Epithelial cell of esophagus (primary cell): ENCODE measurements at regions not wholly inside any gene's neighbourhood (a gene's known extent, or its start where the extent isn't known, plus 50 kb on each side); places are given as distances from the start of the nearest gene placed in this dataset.

Experiments
- DNase-seq: peaks from one replicate; pipeline ENCODE4 v3.0.0; 2010; ENCODE audit warnings: low read depth
- H3K4me3 ChIP-seq: 2 replicates; pipeline ENCODE4 v1.5.1; 2011; ENCODE audit warnings: mild to moderate bottlenecking, low read length, control low read depth
- CTCF ChIP-seq: IDR thresholded peaks from 2 replicates; pipeline ENCODE4 v1.5.1; 2011; ENCODE audit warnings: low read depth, mild to moderate bottlenecking, low read length, control low read depth, inconsistent platforms; ENCODE audit not compliant: insufficient read depth; ENCODE audit errors: missing control alignments

GRCh38 chr2:12855508-12855907 lies 138.8 kb downstream of the TRIB2 start:
- no peak overlapping the region for H3K4me3 ChIP-seq
- peak; percentile 14 for DNase-seq
- TF ChIP-seq CTCF = no peak

DNA sequence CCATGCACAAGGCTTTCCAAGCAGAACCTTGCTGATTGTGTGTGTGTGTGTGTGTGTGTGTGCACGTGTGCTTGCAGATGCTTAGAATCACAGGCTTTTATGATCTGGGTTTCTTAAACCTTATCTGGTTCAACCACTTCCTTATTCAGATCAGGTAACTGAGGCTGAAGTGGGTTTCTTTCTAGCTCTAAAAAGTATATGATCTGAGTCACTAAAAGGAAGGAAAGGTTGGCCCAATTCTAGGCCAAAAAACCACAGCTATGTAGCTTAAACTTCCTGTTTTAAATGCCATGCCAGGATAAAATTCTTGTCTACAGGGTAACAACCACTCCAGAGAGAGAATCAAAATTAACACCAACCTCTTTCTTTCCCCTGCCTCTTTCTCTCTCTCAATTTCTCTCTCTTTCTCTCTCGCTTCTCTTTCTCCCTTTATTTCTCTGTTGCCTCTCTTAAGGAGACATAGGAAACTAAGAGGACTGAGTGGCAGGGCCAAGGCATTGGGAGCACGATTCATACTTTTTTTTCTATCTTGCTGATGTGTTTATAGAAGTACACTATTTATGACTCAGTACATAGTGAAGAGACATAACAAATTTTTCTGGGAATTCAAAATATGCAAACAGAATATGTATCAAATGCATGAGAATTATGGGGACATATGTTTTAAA lies 140.3 kb downstream of the TRIB2 start:
- no peak overlapping the region for H3K4me3 ChIP-seq
- TF ChIP-seq CTCF = no peak
- DNase-seq = peak; percentile 60

- H3K4me3 ChIP-seq = no peak overlapping the region
- TF ChIP-seq CTCF = no peak
- peak; percentile 78 for DNase-seq
These were observed 141.2 kb downstream of the TRIB2 start for GRCh38 chr2:12857891-12858290.

DNA sequence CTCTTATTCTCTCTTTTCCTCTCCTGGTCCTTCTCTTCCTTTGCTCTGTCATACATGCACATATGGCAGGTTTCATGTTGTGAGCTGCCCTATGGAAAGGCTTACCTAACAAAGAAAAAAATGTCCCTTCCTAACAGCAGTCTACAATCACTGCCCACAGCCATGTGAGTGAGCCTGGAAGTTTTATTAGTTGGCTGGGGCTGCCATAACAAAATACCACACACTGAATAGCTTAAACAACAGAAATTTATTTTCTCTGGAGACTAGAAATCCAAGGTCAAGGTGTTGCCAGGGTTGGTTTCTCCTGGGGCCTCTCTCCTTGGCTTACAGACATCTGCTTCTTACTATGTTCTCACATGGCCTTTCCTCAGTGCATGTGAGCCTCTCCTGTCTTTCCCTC lies 142.1 kb downstream of the TRIB2 start:
- DNase-seq = no peak
- TF ChIP-seq CTCF = no peak
- no peak overlapping the region for H3K4me3 ChIP-seq

DNA sequence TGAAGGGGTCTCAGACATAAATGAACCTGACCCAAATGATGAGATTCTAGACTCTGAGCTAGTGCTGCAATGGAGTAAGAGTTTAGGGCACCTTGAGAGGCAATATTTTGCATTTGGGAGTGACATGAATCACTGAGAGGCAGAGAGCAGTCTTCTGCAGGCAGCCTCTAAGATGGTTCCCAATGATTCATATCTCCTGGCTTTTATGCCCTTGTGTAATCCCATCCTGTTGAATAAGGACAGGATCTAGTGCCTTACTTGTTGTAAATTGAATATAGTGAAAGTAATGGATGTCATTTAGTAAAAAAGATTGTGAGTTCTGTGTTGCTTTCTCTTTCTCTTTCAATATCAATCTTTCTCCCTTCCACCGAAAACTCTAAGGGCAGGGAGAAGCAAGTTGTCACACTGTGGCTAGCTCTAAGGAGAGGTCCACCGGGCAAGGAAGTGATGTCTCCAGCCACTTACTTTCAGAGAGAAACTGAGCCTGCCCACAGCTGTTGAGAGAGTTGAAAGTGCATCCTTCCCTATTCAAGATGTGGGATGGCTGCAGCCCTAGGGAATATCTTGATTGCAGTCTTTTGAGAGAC lies 144.7 kb downstream of the TRIB2 start:
- no peak for TF ChIP-seq CTCF
- DNase-seq = peak; percentile 85

GRCh38 chr2:12862541-12862940 lies 145.8 kb downstream of the TRIB2 start:
- no peak for DNase-seq
- TF ChIP-seq CTCF = no peak
- H3K4me3 ChIP-seq = no peak overlapping the region

More for the DNA sequence above, 144.7 kb downstream of the TRIB2 start:
- no peak overlapping the region for H3K4me3 ChIP-seq

- no peak for TF ChIP-seq CTCF
- no peak for DNase-seq
- H3K4me3 ChIP-seq = no peak overlapping the region
These were observed 147.2 kb downstream of the TRIB2 start for GRCh38 chr2:12863937-12864336.
